ENCODE measurements at regions not wholly inside any gene's neighbourhood (a gene's known extent, or its start where the extent isn't known, plus 50 kb on each side); places are given as distances from the start of the nearest gene placed in this dataset.
"Not testable (repeated sequence)": the region's sequence is repeated elsewhere in the genome, so short reads cannot be mapped to it uniquely, and the experiment has no call there.

GRCh38 chr7:23887660-23888059, 177.6 kb downstream of the STK31 start:
- DNase-seq (ENCODE audit: low read depth): no peak

GRCh38 chr7:23888958-23889357, 178.9 kb downstream of the STK31 start:
- DNase-seq (ENCODE audit: low read depth): no peak

GRCh38 chr7:23889566-23889965, 179.5 kb downstream of the STK31 start:
- no peak for DNase-seq (ENCODE audit: low read depth)

GRCh38 chr7:23892019-23892418, 182.0 kb downstream of the STK31 start:
- DNase-seq (ENCODE audit: low read depth): no peak

- peak; percentile 80 for DNase-seq (ENCODE audit: low read depth)
These were observed 183.3 kb downstream of the STK31 start for GRCh38 chr7:23893176-23893941.

GRCh38 chr7:23893942-23894891, 184.2 kb downstream of the STK31 start:
- peak; percentile 43 for DNase-seq (ENCODE audit: low read depth)

GRCh38 chr7:23894892-23895569, 185.0 kb downstream of the STK31 start:
- DNase-seq (ENCODE audit: low read depth): no peak

GRCh38 chr7:23895666-23896096, 185.7 kb downstream of the STK31 start:
- no peak for DNase-seq (ENCODE audit: low read depth)

- DNase-seq (ENCODE audit: low read depth): no peak
These were observed 188.6 kb downstream of the STK31 start for GRCh38 chr7:23898619-23899018.

- not testable (repeated sequence) for DNase-seq (ENCODE audit: low read depth)
These were observed 194.9 kb downstream of the STK31 start for GRCh38 chr7:23904901-23905300.

GRCh38 chr7:23907012-23907411, 197.0 kb downstream of the STK31 start:
- DNase-seq (ENCODE audit: low read depth): no peak

- no peak for DNase-seq (ENCODE audit: low read depth)
These were observed 199.4 kb downstream of the STK31 start for GRCh38 chr7:23909426-23909825.

- no peak for DNase-seq (ENCODE audit: low read depth)
These were observed 202.0 kb downstream of the STK31 start for GRCh38 chr7:23912065-23912464.

GRCh38 chr7:23913016-23913415, 203.0 kb downstream of the STK31 start:
- DNase-seq (ENCODE audit: low read depth): no peak

- no peak for DNase-seq (ENCODE audit: low read depth)
These were observed 205.2 kb downstream of the STK31 start for GRCh38 chr7:23915236-23915635.

GRCh38 chr7:23918286-23918685, 208.3 kb downstream of the STK31 start:
- no peak for DNase-seq (ENCODE audit: low read depth)

GRCh38 chr7:23918856-23919255, 208.8 kb downstream of the STK31 start:
- peak; percentile 65 for DNase-seq (ENCODE audit: low read depth)

GRCh38 chr7:23925088-23925487, 215.1 kb downstream of the STK31 start:
- DNase-seq (ENCODE audit: low read depth): no peak

GRCh38 chr7:23927709-23928417, 217.8 kb downstream of the STK31 start:
- no peak for DNase-seq (ENCODE audit: low read depth)

GRCh38 chr7:23928418-23928775, 218.4 kb downstream of the STK31 start:
- no peak for DNase-seq (ENCODE audit: low read depth)

GRCh38 chr7:23930312-23930711, 220.3 kb downstream of the STK31 start:
- DNase-seq (ENCODE audit: low read depth): no peak

GRCh38 chr7:23931633-23932032, 221.6 kb downstream of the STK31 start:
- no peak for DNase-seq (ENCODE audit: low read depth)

Data from non-pigmented ciliary epithelial cell (primary cell).